Duodenal mucosa (tissue), 2 donors: ENCODE measurements at regions not wholly inside any gene's neighbourhood (a gene's known extent, or its start where the extent isn't known, plus 50 kb on each side); places are given as distances from the start of the nearest gene placed in this dataset.

Experiments used
- H3K27ac ChIP-seq: one replicate; pipeline ENCODE4 v1.7.0; 2013; ENCODE audit warnings: low read depth, low read length
- H3K27me3 ChIP-seq, 2 donors: one replicate each; pipeline ENCODE4 v1.7.0; 2013; ENCODE audit warnings: low read length in 2 of 2, control low read depth in 1 of 2; ENCODE audit not compliant: insufficient read depth in 2 of 2, control insufficient read depth in 1 of 2
- H3K36me3 ChIP-seq, 2 donors: one replicate each; pipeline ENCODE4 v1.7.0; 2013; ENCODE audit warnings: low read length in 2 of 2, control low read depth in 1 of 2; ENCODE audit not compliant: insufficient read depth in 2 of 2, control insufficient read depth in 1 of 2
- H3K4me1 ChIP-seq, 2 donors: one replicate each; pipeline ENCODE4 v1.7.0; 2013; ENCODE audit warnings: low read length in 2 of 2, control low read depth in 1 of 2; ENCODE audit not compliant: insufficient read depth in 2 of 2, control insufficient read depth in 1 of 2
- H3K4me3 ChIP-seq, 2 donors: one replicate each; pipeline ENCODE4 v1.7.0; 2013; ENCODE audit warnings: low read length in 2 of 2, low read depth in 1 of 2
- H3K9ac ChIP-seq, 2 donors: one replicate each; pipeline ENCODE4 v1.7.0; 2013; ENCODE audit warnings: low read length in 2 of 2, low read depth in 1 of 2
- H3K9me3 ChIP-seq, 2 donors: one replicate each; pipeline ENCODE4 v1.7.0; 2013; ENCODE audit warnings: low read length in 2 of 2, control low read depth in 1 of 2; ENCODE audit not compliant: control insufficient read depth in 1 of 2

DNA sequence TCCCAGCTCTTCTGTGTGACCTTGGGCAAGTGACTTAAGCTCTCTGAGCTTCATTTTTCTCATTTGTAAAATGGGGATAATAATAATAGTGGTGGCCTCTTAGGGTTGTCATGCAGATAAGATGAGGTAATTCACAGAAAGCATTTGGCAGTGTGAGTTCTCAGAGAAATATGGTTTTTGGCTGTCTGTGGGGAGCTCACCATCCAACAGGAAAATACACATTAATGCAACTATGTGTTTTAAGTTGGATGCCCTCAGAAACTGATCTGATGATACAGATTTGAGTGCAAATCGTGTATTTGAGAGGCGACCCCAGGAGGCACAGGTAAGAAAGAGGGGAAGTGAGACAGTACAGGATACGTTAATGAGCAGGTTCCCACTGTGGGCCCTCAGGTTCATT is 56.1 kb upstream of the SPRED2 start:
- Histone ChIP-seq H3K4me1 (peaks cover 0 to 4% of the 10 kb centered on the region in 2 donors), H3K9ac (no peak overlapping the region), H3K9me3 (peaks cover 0 to 4% of the 10 kb centered on the region in 2 donors), H3K27me3 (peaks cover 0 to 3% of the 10 kb centered on the region in 2 donors), H3K36me3 (no peaks in the 10 kb centered on the region), H3K27ac (no peak overlapping the region), H3K4me3 (no peak overlapping the region)

DNA sequence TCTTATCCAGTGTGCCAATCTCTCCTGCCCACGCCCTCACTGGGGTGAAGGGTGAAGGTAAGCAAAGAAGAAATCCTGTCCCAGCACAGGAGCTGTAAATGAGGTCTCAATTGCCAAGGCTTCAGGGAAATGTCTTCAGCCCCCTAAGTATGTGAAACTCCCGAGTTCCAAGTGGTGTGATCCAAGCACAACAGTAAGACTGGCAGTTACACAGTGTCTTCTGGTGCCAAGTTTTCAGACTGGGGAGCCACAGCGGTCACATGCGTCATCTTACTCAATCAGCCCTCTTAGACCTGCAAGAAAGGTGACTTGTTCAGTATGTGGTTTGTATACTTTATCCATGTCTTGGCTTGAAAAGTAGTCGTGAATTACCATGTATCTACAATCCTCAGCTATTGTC is 55.0 kb upstream of the SPRED2 start:
- H3K4me1 ChIP-seq = peaks cover 0 to 4% of the 10 kb centered on the region in 2 donors
- no peak overlapping the region for H3K27ac ChIP-seq
- H3K9me3 ChIP-seq = peaks cover 0 to 4% of the 10 kb centered on the region in 2 donors
- H3K9ac ChIP-seq = no peak overlapping the region
- peaks cover 0 to 3% of the 10 kb centered on the region in 2 donors for H3K27me3 ChIP-seq
- H3K36me3 ChIP-seq = no peaks in the 10 kb centered on the region
- H3K4me3 ChIP-seq = no peak overlapping the region

DNA sequence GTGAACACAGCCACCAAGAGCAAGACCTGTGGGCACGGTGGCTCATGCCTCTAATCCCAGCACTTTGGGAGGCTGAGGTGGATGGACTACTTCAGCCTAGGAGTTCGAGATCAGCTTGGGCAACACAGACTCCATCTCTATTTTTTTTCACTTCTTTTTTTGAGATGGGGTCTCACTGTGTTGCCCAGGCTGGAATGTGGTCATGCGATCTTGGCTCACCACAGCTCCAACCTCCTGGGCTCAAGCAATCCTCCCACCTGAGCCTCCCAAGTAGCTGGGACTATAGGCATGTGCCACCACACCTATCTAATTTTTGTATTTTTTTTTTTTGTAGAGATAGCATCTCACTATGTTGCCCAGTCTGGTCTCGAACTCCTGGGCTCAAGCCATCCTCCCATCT is 54.4 kb upstream of the SPRED2 start:
- H3K27me3 ChIP-seq = peaks cover 0 to 3% of the 10 kb centered on the region in 2 donors
- H3K9me3 ChIP-seq = peaks cover 0 to 4% of the 10 kb centered on the region in 2 donors
- no peak overlapping the region for H3K4me3 ChIP-seq
- H3K27ac ChIP-seq = no peak overlapping the region
- H3K4me1 ChIP-seq = peaks cover 0 to 4% of the 10 kb centered on the region in 2 donors
- H3K9ac ChIP-seq = no peak overlapping the region
- H3K36me3 ChIP-seq = no peaks in the 10 kb centered on the region

DNA sequence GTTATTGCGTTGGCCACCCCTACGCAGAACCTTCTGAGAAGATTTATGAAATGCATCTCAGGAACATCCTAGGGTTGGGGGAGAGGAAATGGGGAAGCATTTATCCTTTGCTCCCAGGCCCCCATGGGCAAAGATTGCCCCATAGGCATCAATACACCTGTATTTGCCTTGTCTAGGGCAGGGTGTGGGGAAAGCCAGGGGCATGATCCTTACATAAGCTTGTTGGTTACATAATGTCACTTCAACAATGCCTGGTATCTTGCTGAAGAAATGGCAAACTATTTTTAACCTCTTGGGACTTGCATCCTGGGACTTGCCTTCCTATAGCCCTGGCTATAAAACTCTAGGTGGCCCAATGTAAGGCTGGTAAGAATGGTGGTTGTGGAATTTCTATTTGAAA is 53.9 kb upstream of the SPRED2 start:
- Histone ChIP-seq H3K4me1 (peaks cover 0 to 4% of the 10 kb centered on the region in 2 donors), H3K27me3 (peaks cover 0 to 3% of the 10 kb centered on the region in 2 donors), H3K9ac (no peak overlapping the region), H3K4me3 (no peak overlapping the region), H3K36me3 (no peaks in the 10 kb centered on the region), H3K9me3 (peaks cover 0 to 4% of the 10 kb centered on the region in 2 donors), H3K27ac (no peak overlapping the region)

DNA sequence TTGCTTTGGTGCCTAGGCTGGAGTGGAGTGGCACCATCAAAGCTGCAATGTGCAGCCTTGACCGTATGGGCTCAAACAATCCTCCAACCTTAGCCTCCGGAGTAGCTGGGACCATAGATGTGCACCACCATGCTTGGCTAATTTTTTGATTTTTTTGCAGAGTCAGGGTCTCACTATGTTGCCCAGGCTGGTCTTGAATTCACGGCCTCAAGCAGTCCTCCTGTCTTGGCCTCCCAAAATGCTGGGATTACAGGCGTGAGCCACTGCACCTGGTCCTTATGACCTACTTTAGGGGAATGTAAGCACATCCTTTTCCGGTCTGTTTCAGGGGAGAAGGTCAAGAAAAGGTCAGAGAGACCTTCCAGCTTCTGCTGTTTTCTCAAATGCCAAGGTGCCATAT is 53.4 kb upstream of the SPRED2 start:
- H3K4me3 ChIP-seq = no peak overlapping the region
- H3K36me3 ChIP-seq = no peaks in the 10 kb centered on the region
- H3K9ac ChIP-seq = no peak overlapping the region
- H3K27me3 ChIP-seq = peaks cover 0 to 3% of the 10 kb centered on the region in 2 donors
- no peak overlapping the region for H3K27ac ChIP-seq
- H3K4me1 ChIP-seq = peaks cover 0 to 4% of the 10 kb centered on the region in 2 donors
- H3K9me3 ChIP-seq = peaks cover 0 to 4% of the 10 kb centered on the region in 2 donors

DNA sequence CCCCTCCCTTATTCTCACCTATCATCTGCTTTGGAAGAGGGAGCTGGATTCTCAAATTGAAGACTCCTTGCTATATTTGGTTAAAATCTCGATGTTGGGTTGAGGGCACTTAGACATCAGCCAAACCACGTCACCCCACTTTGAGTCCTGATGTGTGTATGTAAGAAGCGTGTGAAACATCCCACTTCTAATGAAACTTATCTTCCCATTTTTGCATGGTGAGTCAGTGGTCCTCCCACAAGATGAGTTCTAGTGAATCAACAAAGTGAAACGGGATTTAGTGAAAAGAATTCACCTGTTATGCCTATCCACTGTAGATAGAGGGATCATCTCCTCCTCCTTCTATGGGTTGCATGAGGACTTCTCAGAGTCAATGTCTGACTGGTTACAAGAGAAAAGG is 51.4 kb upstream of the SPRED2 start:
- Histone ChIP-seq H3K9ac (no peak overlapping the region), H3K9me3 (peaks cover 0 to 4% of the 10 kb centered on the region in 2 donors), H3K36me3 (no peaks in the 10 kb centered on the region), H3K27ac (no peak overlapping the region), H3K27me3 (peaks cover 3 to 5% of the 10 kb centered on the region in 2 donors), H3K4me1 (no peaks in the 10 kb centered on the region), H3K4me3 (no peak overlapping the region)

DNA sequence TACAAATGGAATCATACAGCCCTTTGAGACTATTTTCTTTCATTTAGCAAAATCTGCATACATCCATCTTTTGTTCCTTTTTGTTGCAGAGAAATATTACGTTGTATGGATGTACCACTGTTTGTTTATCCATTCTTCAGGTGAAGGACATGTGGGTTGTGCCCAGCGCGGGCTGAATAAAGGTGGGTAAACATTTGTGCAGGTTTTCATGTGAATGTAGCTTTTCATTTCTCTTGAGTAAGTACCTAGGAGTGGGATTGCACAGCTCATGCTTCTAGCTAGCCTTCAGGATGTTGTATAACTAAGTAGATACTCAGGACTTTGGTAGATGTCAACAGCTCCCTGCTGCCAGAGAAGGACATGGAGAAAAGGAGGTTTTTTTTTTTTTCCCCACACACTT is 50.6 kb upstream of the SPRED2 start:
- Histone ChIP-seq H3K4me3 (no peak overlapping the region), H3K27ac (no peak overlapping the region)

More for the DNA sequence above, 50.6 kb upstream of the SPRED2 start:
- Histone ChIP-seq H3K4me1 (no peaks in the 10 kb centered on the region), H3K9me3 (no peaks in the 10 kb centered on the region), H3K36me3 (no peaks in the 10 kb centered on the region), H3K9ac (no peak overlapping the region), H3K27me3 (peaks cover 3 to 5% of the 10 kb centered on the region in 2 donors)
